Hepatocyte (in vitro differentiated cells): ENCODE measurements at regions not wholly inside any gene's neighbourhood (a gene's known extent, or its start where the extent isn't known, plus 50 kb on each side); places are given as distances from the start of the nearest gene placed in this dataset.

Source experiments
- DNase-seq: peaks from one replicate; pipeline ENCODE4 v3.0.0-alpha.2; 2016; ENCODE audit warnings: low spot score
- H2AFZ ChIP-seq: fragments of 200-600 bp; sonication (generic); 2 replicates; pipeline ENCODE4 v1.6.0; 2016; ENCODE audit warnings: antibody characterized with exemption, mild to moderate bottlenecking
- H3K27ac ChIP-seq: fragments of 200-600 bp; sonication (generic); 2 replicates; pipeline ENCODE4 v1.5.1; 2016; ENCODE audit warnings: mild to moderate bottlenecking
- H3K27me3 ChIP-seq: fragments of 200-600 bp; sonication (generic); 2 replicates; pipeline ENCODE4 v1.6.1; 2016
- H3K36me3 ChIP-seq: fragments of 200-600 bp; sonication (generic); replicated peaks from 2 replicates; pipeline ENCODE4 v1.5.1; 2016; ENCODE audit warnings: low read depth; ENCODE audit not compliant: insufficient read depth
- H3K4me1 ChIP-seq: fragments of 200-600 bp; sonication (generic); 2 replicates; pipeline ENCODE4 v1.5.1; 2016; ENCODE audit warnings: mild to moderate bottlenecking, moderate library complexity; ENCODE audit not compliant: insufficient read depth
- H3K4me2 ChIP-seq: fragments of 200-600 bp; sonication (generic); 2 replicates; pipeline ENCODE4 v1.6.0; 2016
- H3K4me3 ChIP-seq: fragments of 200-600 bp; sonication (generic); 2 replicates; pipeline ENCODE4 v1.5.1; 2016; ENCODE audit warnings: mild to moderate bottlenecking
- H3K79me2 ChIP-seq: fragments of 200-600 bp; sonication (generic); 2 replicates; pipeline ENCODE4 v1.6.0; 2017; ENCODE audit warnings: mild to moderate bottlenecking
- H3K9me2 ChIP-seq: fragments of 200-600 bp; sonication (generic); replicated peaks from 2 replicates; pipeline ENCODE4 v1.6.0; 2017; ENCODE audit warnings: mild to moderate bottlenecking; ENCODE audit not compliant: insufficient read depth
- H3K9me3 ChIP-seq: fragments of 200-600 bp; sonication (generic); 2 replicates; pipeline ENCODE4 v1.5.1; 2016; ENCODE audit warnings: low read depth, mild to moderate bottlenecking
- H4K20me1 ChIP-seq: fragments of 200-600 bp; sonication (generic); 2 replicates; pipeline ENCODE4 v1.6.0; 2016; ENCODE audit warnings: mild to moderate bottlenecking; ENCODE audit not compliant: insufficient read depth, poor library complexity, severe bottlenecking
- EZH2 ChIP-seq: fragments of 200-600 bp; sonication (generic); IDR thresholded peaks from 2 replicates; pipeline ENCODE4 v1.6.1; 2016; ENCODE audit warnings: antibody characterized with exemption, mild to moderate bottlenecking, borderline replicate concordance
- EZH2phosphoT487 ChIP-seq: fragments of 200-600 bp; sonication (generic); IDR thresholded peaks from one replicate; pipeline ENCODE4 v1.6.1; 2018; ENCODE audit warnings: antibody characterized with exemption, mild to moderate bottlenecking, low read depth, moderate library complexity; ENCODE audit not compliant: unreplicated experiment, severe bottlenecking
- WGBS: methylation state at CpG from one replicate; pipeline ENCODE4 v1.1.6; 2016; ENCODE audit warnings: low lambda C conversion rate; ENCODE audit errors: missing lambda C conversion rate; 5-methylcytosine and 5-hydroxymethylcytosine counted together
- TF ChIP-seq, protein P1 (sequence below): fragments of 200-600 bp; sonication (generic); IDR thresholded peaks from 2 replicates; pipeline ENCODE4 v1.5.1; 2016; ENCODE audit warnings: antibody characterized with exemption, mild to moderate bottlenecking; ENCODE audit not compliant: poor library complexity

DNA sequence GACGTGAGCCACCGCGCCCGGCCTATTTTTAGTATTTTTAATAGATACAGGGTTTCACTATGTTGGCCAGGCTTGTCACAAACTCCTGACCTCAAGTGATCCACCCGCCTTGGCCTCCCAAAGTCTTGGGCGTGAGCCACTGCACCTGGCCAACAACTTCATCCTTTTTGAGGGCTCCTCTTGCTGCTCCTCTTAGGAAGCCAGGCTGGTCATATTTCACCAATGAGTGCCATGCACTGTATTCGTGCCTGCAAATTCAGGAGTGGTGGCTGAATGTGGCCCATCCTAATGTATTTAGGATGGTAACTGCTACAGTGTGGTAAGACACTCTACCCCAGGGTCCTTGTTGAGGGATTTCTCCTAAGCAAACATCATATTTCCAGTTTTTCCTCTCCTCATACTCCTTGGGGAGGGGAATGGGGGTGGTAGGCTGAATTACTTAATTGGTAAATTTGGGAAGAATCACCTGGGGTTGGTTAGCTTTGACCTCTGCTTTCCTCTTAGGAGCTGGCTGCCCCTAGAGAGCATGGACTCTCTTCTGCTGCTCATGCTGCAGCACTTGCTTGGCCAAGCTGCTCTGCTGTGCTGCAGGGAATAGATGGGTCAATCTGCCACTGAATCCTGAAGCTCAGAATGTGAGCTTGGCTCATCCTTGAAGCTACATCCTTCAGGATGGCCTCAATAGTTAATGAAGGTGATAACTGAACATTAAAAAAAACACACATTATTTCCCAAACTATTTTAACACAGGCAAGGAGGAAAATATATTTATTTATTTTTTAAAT, 167.4 kb downstream of the HS3ST1 start:
- Histone ChIP-seq H3K27ac (no peak overlapping the region), H3K9me2 (no peaks in the 10 kb centered on the region), H3K9me3 (no peaks in the 10 kb centered on the region), H3K27me3 (no peaks in the 10 kb centered on the region), H2AFZ (no peak overlapping the region), H3K36me3 (no peaks in the 10 kb centered on the region), H4K20me1 (no peaks in the 10 kb centered on the region), H3K4me1 (no peaks in the 10 kb centered on the region), H3K4me2 (no peak overlapping the region), H3K79me2 (no peaks in the 10 kb centered on the region), H3K4me3 (no peak overlapping the region)
- TF ChIP-seq, protein P1, sequence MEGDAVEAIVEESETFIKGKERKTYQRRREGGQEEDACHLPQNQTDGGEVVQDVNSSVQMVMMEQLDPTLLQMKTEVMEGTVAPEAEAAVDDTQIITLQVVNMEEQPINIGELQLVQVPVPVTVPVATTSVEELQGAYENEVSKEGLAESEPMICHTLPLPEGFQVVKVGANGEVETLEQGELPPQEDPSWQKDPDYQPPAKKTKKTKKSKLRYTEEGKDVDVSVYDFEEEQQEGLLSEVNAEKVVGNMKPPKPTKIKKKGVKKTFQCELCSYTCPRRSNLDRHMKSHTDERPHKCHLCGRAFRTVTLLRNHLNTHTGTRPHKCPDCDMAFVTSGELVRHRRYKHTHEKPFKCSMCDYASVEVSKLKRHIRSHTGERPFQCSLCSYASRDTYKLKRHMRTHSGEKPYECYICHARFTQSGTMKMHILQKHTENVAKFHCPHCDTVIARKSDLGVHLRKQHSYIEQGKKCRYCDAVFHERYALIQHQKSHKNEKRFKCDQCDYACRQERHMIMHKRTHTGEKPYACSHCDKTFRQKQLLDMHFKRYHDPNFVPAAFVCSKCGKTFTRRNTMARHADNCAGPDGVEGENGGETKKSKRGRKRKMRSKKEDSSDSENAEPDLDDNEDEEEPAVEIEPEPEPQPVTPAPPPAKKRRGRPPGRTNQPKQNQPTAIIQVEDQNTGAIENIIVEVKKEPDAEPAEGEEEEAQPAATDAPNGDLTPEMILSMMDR: no peak
- TF ChIP-seq EZH2phosphoT487: no peak
- TF ChIP-seq EZH2: no peak
- 99% methylated on average over 7 of the region's 7 CpGs for WGBS
- no peak for DNase-seq

GRCh38 chr4:11259837-11260236, 168.9 kb downstream of the HS3ST1 start:
- Histone ChIP-seq H3K36me3 (no peaks in the 10 kb centered on the region), H4K20me1 (no peaks in the 10 kb centered on the region), H3K4me1 (no peaks in the 10 kb centered on the region), H3K27ac (no peak overlapping the region), H3K9me2 (no peaks in the 10 kb centered on the region), H3K4me3 (no peak overlapping the region), H2AFZ (no peak overlapping the region), H3K79me2 (no peaks in the 10 kb centered on the region), H3K27me3 (no peaks in the 10 kb centered on the region), H3K4me2 (no peak overlapping the region), H3K9me3 (no peaks in the 10 kb centered on the region)
- no peak for DNase-seq
- TF ChIP-seq EZH2phosphoT487 (no peak), EZH2 (no peak)
- TF ChIP-seq, protein P1: no peak
- WGBS: 85% methylated on average over 2 of the region's 2 CpGs

- Histone ChIP-seq H3K79me2 (no peaks in the 10 kb centered on the region), H3K36me3 (no peaks in the 10 kb centered on the region), H2AFZ (no peak overlapping the region), H3K9me2 (no peaks in the 10 kb centered on the region), H3K4me1 (no peaks in the 10 kb centered on the region), H3K27me3 (no peaks in the 10 kb centered on the region), H3K9me3 (no peaks in the 10 kb centered on the region), H4K20me1 (no peaks in the 10 kb centered on the region), H3K4me2 (no peak overlapping the region), H3K4me3 (no peak overlapping the region), H3K27ac (no peak overlapping the region)
- TF ChIP-seq EZH2phosphoT487 (no peak), EZH2 (no peak)
- TF ChIP-seq, protein P1: no peak
- DNase-seq: no peak
- WGBS: 54% methylated on average over 3 of the region's 3 CpGs
Measured at GRCh38 chr4:11252149-11252548, 176.5 kb downstream of the HS3ST1 start.
